Endometrial microvascular endothelial cells (primary cell): ENCODE measurements at regions not wholly inside any gene's neighbourhood (a gene's known extent, or its start where the extent isn't known, plus 50 kb on each side); places are given as distances from the start of the nearest gene placed in this dataset.
"Not testable (repeated sequence)": the region's sequence is repeated elsewhere in the genome, so short reads cannot be mapped to it uniquely, and the experiment has no call there.

Source experiments
- in situ Hi-C: cut with HindIII; loops from 2 replicates; pipeline ENCODE4 v1.10.0; 2017; ENCODE audit warnings: low sequenced_read_pairs, low pct_unique_long_range_greater_than_20kb; ENCODE audit errors: inconsistent ontology term

DNA sequence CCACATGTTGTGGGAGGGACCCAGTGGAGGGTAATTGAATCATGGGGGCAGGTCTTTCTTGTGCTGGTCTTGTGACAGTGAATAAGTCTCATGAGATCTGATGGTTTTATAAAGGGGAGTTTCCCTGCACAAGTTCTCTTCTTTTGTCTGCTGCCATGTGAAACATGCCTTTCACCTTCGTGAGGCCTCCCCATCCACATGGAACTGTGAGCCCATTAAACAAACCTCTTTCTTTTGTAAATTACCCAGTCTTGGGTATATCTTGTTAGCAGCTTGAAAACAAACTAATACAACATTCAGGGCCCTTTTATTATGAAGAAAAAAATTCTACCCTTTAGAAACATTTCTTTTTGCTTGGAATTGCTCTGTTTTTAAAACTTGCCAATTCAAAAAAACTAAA, 285.4 kb downstream of the GJA1 start:
- in situ Hi-C loops, result not testable (repeated sequence)

DNA sequence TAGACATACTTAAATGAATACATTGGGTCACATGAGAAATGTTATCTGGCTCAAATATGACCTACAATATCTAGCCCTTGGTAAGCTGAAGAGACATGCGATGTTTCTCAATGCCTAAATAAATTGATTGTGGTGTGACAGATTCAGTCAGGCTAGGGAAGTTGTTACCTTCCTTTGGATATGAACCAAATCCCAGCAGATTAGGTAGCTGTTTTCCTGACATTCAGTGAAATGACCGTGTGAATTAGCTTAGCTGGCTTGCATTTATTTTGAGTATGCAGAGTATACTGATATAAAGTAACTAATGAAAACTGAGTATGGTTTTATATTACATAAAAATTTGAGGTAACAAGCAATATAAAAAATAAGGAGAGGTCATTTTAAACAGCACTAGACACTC, 288.2 kb downstream of the GJA1 start:
- in situ Hi-C loops, result no loop called here

DNA sequence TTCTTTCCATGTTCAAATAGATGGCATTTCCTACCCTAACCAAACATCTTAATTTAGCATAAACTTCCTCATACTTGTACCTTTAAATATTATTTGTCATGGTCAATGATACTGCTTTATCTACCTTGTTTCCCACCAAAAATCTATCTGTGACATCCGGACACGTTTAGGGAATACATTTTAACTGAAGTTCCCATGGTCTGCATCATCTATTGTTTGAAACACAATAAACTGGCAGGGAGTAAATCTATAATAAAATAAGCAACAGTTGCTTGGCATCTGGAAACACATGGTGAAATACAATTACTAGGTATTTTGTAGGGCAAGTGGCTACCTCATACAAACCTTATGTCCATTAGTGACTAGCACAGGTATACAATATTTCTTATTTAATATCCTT, 289.1 kb downstream of the GJA1 start:
- in situ Hi-C loops, result no loop called here

DNA sequence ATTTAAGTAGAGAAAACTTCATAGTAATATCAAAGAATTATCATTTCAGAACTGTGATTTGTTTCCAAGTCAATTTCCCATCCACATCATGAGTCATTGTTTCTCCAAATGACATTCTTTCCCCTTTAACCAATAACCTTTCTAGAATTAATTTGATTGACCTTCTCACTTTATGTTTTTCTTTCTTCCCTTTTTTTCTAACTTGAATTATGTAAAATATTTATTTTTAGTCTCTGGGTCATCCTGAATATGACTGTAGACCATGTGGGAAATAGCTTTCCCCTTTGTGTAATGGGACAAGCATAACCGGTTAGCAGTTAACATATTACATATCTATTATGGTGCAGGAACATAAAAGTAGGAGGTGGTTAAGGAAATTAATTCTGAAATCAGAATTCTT, 291.1 kb downstream of the GJA1 start:
- in situ Hi-C loops, result no loop called here

DNA sequence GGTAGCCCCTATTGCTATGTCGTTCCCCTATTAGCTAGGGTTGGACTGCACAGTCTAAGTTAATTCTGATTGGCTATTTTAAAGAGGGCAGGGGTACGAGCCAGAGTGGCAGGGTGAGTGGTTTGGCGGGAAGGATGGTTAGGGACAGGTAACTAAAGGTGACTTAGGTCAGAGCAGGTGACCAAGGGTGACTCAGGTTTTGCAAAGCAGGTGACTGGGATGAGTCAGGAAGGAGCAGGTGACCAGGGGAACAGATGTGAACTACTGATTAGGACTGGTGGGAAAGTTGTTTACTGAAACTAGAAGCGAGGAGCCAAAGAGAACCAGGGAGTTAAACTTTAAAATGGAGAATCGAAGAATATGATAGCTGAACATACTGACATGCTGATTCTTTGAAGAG, 295.2 kb downstream of the GJA1 start:
- in situ Hi-C loops, result no loop called here

DNA sequence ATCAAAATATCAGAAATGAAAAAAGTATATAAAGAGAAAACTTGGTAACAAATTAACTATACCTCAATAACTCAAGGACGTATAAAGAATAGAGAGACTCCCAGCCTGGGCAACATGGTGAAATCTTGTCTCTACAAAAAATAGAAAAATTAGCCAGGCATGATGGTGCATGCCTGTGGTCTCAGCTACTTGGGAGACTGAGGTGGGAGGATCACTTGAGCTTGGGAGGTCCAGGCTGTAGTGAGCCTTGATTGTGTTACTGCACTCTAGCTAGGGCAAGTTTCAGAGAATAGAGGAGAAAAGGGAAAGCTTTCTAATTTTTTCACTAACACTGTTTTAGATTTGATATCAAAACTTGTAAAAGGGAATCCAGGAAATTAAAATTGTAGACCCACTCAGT, 295.9 kb downstream of the GJA1 start:
- in situ Hi-C loops, result no loop called here

DNA sequence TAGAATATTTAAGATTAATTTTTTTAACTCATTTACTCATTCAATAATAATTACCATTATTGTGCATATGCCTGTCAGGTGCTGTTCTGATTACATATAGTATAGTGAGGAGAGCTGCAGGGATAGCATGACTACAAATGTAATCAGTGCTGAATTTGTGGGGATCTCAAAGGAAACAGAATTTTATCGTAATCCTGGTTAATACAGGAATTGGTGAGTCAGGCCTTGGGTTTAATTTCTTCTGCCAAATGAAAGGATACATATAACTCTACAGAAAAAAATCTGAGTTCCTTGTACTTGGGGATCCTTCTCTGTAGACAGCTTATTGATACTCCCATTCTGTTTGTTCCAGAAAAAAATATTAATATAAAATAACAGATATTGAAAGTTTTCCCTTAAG, 297.2 kb downstream of the GJA1 start:
- in situ Hi-C loops, result no loop called here

DNA sequence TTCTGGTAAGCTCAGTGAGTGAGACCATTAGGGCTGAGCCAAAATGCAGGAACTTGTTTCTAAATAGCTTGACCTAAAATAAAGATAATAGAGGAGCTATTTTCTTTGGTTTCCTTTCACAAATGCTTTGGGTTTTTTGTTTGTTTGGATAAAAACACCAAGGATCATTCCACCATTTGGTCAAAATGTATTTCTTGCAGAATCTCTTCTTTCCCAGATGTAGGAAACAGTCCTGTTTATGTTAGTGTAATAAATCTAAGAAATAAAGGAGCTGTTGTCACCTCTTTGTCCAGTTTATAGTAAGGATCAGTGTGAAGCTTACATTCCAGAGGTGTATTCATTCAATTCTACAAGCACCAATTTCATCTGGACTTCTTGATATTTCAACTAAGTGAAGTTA, 297.8 kb downstream of the GJA1 start:
- in situ Hi-C loops, result no loop called here

DNA sequence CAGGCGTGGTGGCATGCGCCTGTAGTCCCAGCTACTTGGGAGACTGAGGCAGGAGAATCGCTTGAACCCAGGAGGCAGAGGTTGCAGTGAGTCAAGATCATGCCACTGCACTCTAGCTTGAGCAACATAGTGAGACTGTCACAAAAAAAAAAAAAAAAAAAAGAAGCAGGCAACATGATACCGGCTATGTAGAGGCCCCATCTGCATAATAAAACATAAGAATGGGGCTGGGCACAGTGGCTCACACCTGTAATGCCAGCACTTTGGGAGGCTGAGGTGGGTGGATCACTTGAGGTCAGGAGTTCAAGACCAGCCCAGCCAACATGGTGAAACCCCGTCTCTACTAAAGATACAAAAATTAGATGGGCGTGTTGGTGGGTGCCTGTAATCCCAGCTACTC, 304.7 kb downstream of the GJA1 start:
- in situ Hi-C loops, result not testable (repeated sequence)

DNA sequence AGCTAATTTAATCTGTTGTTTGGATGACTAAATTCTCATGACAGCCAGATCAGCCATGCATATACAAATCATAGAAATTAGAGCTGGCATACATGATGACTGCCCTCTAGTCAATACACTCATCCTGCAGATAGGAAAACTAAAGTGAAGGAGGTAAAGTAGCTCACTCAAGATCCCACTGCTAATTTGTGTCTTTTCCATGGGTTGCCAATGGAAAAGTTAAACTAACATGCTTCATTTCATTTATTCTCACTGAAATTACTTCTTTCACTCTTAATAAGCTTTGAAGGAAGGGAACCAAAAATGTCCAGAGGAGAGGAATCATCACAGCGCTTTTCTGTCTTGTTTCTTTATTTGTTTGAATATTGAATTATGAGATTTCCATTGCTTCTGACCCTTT, 308.2 kb downstream of the GJA1 start:
- in situ Hi-C loops, result no loop called here

DNA sequence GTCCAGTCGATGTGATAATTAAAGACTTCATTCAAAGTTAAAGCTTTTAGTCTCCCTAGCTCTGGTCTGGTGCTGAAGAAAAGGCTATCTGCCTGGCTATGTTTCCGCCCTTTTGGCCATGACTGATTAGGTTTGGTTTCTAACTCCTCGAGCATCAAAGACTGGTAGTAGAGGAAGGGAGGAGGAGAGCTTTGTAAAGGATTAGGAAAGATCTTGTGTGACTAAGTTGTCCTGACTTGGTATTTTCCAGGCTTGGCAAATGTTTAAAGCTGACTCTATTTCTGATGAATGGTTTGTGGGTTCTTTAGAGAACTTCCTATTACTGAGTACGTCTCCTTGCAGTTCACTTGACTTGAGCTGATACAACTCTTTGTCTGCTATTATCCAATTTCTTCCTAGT, 312.9 kb downstream of the GJA1 start:
- in situ Hi-C loops, result no loop called here

DNA sequence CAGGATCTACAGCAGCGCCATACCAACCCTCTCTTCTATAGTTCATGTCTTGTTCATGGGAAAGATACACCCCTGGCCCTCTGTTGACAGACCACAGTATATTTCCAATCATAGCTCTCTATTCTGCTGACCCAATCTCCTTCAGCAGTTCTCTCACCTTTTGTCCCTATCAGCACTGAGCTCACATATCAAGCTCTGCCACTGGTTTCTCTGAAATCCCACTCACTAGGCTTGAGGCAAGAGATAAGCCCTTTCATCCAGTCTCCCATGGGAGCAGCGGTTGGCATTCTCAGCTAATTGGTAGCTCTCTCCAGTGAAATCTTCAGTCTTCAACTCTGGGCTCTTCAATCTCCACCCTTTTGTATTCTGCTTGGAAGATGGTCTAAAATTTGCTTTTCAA, 313.4 kb downstream of the GJA1 start:
- in situ Hi-C loops, result no loop called here

DNA sequence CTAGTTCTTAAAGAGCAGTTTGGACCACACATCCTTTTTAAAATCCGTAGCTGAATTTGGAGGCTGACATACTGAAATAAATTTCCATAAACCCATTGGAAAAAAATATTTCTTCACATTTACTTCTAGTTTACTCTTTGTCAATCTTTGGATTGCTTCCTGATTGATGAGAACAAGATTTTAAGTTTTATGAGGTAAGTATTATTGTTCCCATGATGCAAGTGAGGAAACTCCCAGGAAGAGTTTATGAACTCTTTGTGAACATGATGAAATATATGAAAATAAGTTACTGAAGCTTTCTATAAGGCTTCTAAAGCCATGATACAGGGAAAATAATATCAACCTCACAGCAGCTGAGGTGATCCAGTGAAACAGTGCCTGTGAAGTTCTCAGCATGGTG, 320.0 kb downstream of the GJA1 start:
- in situ Hi-C loops, result no loop called here

DNA sequence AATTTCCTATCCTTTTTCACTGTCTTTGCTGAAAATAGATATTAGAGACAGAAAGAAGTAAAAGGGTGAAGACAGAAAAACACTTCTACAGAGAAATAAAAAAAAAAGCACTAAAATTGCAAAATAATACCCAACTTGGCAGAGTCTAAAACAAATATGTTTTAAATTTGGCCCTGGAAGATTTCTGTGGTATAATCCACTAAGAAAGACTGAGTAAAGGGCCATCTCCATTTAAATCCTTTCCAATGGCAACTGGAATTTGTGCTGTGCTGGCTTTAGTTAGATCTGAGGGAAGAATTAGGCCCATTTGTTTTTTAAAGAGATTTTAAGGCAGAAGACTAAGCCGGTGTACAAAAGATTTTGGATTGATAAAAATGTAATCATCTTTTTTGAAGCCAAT, 321.2 kb downstream of the GJA1 start:
- in situ Hi-C loops, result no loop called here

DNA sequence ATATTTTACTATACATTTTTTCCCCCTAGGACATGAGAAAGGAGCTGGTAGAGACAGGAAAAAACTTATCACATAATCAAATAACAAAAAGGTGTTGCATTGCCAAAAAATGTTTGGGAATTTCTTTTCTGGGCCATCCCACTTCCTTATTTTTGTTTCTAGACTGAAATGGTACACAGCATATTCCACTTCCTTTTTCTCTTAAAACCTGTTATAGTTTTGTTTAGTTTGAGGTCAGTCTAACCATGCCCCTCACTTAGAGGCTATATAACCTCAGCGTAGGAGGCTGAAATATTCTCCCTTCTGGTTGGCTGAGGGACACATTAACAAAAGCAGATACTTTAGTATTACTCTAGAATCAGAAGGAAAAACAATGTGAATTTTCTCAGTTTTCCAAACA, 323.9 kb downstream of the GJA1 start:
- in situ Hi-C loops, result no loop called here

DNA sequence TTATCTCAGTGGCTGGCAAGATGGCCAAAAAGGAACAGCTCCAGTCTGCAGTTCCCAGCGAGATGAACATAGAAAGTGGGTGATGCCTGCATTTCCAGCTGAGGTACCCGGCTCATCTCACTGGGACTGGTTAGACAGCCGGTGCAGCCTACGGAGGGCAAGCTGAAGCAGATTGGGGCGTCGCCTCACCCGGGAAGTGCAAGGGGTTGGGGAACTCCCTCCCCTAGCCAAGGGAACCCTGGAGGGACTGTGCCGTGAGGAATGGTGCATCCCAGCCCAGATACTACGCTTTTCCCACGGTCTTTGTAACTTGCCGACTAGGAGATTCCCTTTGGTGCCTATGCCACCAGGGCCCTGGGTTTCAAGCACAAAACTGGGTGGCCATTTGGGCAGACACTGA, 324.7 kb downstream of the GJA1 start:
- in situ Hi-C loops, result no loop called here

DNA sequence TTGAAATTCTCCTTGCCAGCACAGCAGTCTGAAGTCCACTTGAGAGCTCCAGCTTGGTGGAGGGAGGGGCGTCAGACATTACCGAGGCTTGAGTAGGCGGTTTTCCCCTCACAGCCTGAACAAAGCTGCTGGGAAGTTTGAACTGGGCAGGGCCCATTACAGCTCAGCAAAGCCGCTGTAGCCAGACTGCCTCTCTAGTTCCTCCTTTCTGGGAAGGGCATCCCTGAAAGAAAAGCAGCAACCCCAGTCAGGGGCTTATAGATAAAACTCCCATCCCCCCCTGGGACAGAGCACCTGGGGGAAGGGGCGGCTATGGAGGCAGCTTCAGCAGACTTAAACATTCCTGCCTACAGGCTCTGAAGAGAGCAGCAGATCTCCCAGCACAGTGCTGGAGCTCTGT, 325.3 kb downstream of the GJA1 start:
- in situ Hi-C loops, result no loop called here

DNA sequence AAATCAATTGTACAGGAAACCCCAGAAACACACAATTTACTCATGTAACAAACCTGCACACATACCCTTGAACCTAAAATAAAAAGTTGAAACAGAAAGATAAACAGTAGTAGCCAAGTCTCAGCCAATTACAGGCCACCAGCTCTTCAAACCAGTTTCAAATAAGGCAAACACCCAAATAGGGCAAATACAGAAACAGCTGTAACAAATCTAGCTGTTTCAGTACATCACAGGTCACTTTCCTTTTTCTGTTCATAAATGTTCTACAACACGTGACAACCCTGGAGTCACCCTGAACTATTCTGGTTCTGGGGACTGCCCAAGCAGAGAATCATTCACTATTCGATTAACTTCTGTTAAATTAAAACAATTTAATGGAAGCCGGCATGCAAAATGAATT, 329.0 kb downstream of the GJA1 start:
- in situ Hi-C loops, result no loop called here

DNA sequence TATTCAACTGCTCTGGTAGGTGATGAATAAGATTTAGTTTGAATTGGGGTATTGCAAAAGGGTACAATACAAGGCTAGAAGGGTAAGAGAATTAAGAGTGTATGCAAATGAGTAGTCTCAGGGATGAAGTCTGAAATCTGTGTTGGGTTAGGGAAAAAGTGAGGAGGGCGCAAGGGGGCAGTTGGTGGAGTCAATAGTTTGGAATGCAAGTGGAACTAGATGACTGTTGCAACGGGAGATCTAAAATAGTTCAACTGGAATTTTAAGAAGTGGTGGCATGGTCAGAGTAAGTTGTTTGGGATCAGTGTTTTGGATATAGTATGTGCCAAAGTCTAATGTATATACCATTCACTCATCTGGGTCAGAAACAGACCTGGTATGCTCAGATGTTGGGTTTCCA, 329.6 kb downstream of the GJA1 start:
- in situ Hi-C loops, result no loop called here

DNA sequence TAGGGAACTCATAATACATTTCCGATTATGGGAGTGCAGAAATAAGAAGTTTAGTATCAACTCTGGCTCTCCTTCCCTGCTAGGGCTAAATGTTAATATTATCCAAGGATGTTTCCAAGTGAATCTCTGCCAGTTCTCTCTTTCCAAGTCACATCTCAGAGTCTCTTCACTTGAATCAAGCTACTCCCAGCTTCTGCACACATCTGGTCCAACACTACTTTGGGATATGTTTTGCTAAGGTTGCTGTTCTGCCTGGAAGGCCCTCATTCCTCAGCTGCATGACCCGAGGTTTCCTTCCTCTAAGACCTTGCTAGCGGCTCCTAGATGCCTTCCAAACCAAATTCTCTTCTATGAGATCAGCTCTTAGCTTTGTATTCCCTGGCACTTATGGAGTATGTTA, 331.8 kb downstream of the GJA1 start:
- in situ Hi-C loops, result no loop called here

DNA sequence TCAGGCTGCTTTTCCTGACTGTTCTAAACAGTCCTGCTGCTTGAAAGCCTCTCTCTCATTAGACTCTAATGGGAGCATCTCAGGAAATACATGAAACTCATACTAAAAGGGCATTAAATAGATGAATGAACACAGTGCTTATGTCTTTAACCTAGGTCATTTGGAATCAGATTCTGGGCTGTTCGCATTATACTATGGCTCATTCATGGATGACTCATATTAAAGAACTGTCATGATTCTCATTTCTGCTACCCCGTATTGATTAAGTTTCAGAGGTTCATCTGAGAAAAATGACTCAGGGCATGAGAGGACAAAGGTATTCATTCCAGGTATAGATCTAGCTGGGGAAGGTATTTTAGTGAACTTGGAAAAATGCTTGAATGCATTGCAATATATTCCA, 335.5 kb downstream of the GJA1 start:
- in situ Hi-C loops, result no loop called here
